Activated CD8-positive, alpha-beta T cell treated with anti-CD3 and anti-CD28 coated beads for 36 hours (primary cell): ENCODE measurements at regions not wholly inside any gene's neighbourhood (a gene's known extent, or its start where the extent isn't known, plus 50 kb on each side); places are given as distances from the start of the nearest gene placed in this dataset.

Source experiments
- ATAC-seq: fragments of 200-7000 bp; cut with Tn5 transposase; one replicate; pipeline ENCODE4 v1.10.0; 2021; ENCODE audit warnings: mild to moderate bottlenecking, moderate library complexity
- CTCF ChIA-PET: fragments of 350-600 bp; sonication (Branson Sonifier 250); formaldehyde crosslinking; loops from one replicate; lab custom pipeline; 2021; ENCODE audit warnings: antibody characterized with exemption; lab: Charles Lee
- POLR2A ChIA-PET: fragments of 350-600 bp; sonication (Branson Sonifier 250); formaldehyde crosslinking; loops from one replicate; lab custom pipeline; 2021; ENCODE audit warnings: antibody characterized with exemption; lab: Charles Lee
- DNase-seq: peaks from one replicate; pipeline ENCODE4 v3.0.0-alpha.2; 2020
- H3K27ac Mint-ChIP-seq: one replicate; pipeline ENCODE4 v1.8.0; 2021; ENCODE audit warnings: mild to moderate bottlenecking, mixed read lengths
- H3K27me3 Mint-ChIP-seq: one replicate; pipeline ENCODE4 v1.8.0; 2021; ENCODE audit warnings: mixed read lengths
- H3K36me3 Mint-ChIP-seq: one replicate; pipeline ENCODE4 v1.8.0; 2021; ENCODE audit warnings: low read depth, mixed read lengths
- H3K4me1 Mint-ChIP-seq: one replicate; pipeline ENCODE4 v1.8.0; 2021; ENCODE audit warnings: low read depth, mixed read lengths
- H3K4me3 Mint-ChIP-seq: one replicate; pipeline ENCODE4 v1.8.0; 2021; ENCODE audit warnings: mild to moderate bottlenecking, moderate library complexity, mixed read lengths
- H3K9me3 Mint-ChIP-seq: one replicate; pipeline ENCODE4 v1.8.0; 2021; ENCODE audit warnings: mixed read lengths
- intact Hi-C: fragments of 100-400 bp; cut with micrococcal nuclease; formaldehyde crosslinking; loops from one replicate; pipeline ENCODE4 v1.10.0; 2022
- TF ChIP-seq, protein P1 (sequence below): fragments of 200-600 bp; IDR thresholded peaks from one replicate; pipeline ENCODE4 v1.8.0; 2022; ENCODE audit warnings: antibody characterized with exemption, mild to moderate bottlenecking

DNA sequence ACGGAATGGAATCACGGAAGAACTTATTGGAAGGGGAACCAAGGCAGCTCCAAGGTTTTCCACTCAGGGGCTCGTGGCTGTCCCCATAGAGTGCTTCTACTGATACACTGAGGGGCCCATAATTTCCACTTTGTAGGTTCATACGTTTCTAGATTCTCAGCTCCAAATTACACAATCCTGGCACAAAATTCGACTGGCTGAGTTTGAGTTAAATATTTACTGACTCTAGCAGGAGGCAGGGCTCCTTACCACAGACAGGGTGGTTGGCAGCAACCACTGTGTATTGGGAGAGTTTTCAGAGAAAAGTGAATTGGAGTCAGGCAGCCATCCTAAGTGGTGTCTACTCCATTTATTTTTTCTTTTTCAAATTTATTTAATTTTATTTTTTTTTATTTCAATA lies 55.4 kb upstream of the SEC61G start:
- H3K4me3 Mint-ChIP-seq: no peak overlapping the region
- H3K27ac Mint-ChIP-seq: no peak overlapping the region
- CTCF ChIA-PET: no interaction called here
- no peaks in the 10 kb centered on the region for H3K4me1 Mint-ChIP-seq
- intact Hi-C loops: no loop called here
- peaks cover 4% of the 10 kb centered on the region for H3K27me3 Mint-ChIP-seq
- ATAC-seq: no peak
- DNase-seq: no peak
- no peaks in the 10 kb centered on the region for H3K9me3 Mint-ChIP-seq
- H3K36me3 Mint-ChIP-seq: no peaks in the 10 kb centered on the region
- TF ChIP-seq, protein P1, sequence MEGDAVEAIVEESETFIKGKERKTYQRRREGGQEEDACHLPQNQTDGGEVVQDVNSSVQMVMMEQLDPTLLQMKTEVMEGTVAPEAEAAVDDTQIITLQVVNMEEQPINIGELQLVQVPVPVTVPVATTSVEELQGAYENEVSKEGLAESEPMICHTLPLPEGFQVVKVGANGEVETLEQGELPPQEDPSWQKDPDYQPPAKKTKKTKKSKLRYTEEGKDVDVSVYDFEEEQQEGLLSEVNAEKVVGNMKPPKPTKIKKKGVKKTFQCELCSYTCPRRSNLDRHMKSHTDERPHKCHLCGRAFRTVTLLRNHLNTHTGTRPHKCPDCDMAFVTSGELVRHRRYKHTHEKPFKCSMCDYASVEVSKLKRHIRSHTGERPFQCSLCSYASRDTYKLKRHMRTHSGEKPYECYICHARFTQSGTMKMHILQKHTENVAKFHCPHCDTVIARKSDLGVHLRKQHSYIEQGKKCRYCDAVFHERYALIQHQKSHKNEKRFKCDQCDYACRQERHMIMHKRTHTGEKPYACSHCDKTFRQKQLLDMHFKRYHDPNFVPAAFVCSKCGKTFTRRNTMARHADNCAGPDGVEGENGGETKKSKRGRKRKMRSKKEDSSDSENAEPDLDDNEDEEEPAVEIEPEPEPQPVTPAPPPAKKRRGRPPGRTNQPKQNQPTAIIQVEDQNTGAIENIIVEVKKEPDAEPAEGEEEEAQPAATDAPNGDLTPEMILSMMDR: no peak
- POLR2A ChIA-PET: no interaction called here

DNA sequence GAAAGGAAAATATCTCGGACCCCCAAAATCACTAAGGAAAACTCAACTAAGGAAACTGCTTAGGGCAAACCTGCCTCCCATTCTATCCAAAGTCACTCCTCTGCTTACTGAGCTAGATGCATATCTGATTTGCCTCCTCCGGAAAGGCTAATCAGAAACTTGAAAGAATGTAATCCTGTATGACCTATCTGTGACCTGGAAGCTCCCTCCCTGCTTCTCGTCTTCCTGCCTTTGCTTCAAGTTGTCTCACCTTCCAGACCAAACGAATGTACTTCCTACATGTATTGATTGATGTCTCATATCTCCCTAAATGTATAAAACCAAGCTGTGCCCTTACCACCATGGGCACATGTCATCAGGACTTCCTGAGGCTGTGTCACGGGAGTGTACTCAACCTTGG lies 58.1 kb upstream of the SEC61G start:
- ATAC-seq: no peak
- TF ChIP-seq, protein P1: no peak
- intact Hi-C loops: no loop called here
- no peak for DNase-seq
- no peak overlapping the region for H3K4me3 Mint-ChIP-seq
- no peaks in the 10 kb centered on the region for H3K9me3 Mint-ChIP-seq
- peaks cover 8% of the 10 kb centered on the region for H3K27me3 Mint-ChIP-seq
- no peaks in the 10 kb centered on the region for H3K4me1 Mint-ChIP-seq
- H3K27ac Mint-ChIP-seq: no peak overlapping the region
- ChIA-PET CTCF (interaction anchor here (2.5 kb wide), 1 partner anchor 438 kb away, joined by 7 read pairs; no protein-coding TSS in a partner anchor), POLR2A (no interaction called here)
- H3K36me3 Mint-ChIP-seq: no peaks in the 10 kb centered on the region

DNA sequence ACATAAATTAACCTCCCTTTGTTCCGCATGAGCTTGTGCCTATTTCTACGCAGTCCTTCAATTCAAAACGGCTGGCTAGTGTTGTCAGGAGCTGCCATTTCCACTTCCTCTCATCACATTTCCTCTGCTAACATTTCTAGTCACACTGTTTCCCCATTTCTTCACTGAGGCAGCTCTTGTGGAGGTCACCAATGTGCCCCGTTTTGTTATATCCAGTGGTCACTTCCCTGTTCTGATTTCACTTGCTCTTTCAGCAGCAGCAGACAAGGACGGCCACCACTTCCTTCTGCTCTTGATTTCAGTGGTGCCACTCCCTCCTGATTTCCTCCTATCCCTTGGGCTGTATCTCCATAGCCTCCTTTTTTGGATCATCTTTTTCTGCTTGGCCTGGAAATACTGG lies 64.8 kb upstream of the SEC61G start:
- TF ChIP-seq, protein P1: no peak
- Mint-ChIP-seq H3K27ac (no peak overlapping the region), H3K9me3 (no peaks in the 10 kb centered on the region), H3K4me3 (no peak overlapping the region), H3K4me1 (no peaks in the 10 kb centered on the region), H3K36me3 (no peaks in the 10 kb centered on the region), H3K27me3 (peaks cover 25% of the 10 kb centered on the region)
- ATAC-seq (no peak), DNase-seq (no peak)
- ChIA-PET CTCF (no interaction called here), POLR2A (no interaction called here)
- intact Hi-C loops: no loop called here

DNA sequence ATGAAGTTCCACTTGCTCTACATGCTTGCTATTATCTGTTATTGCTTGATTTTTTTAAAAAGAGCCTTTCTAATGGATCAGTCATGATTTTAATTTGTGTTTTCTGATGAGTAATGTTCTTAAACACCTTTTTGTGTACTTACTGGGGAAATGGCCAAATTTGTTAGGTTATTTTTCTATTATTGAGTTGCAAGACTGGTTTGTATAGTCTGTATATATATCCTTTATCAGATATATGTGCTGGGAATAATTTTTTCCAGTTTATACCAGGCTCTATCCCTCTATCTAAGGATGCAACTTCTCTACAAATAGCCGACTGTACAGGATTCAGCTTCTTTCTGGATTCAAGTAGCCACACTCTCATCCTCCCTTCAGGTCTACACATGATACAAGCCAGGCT lies 65.6 kb upstream of the SEC61G start:
- DNase-seq (no peak), ATAC-seq (no peak)
- TF ChIP-seq, protein P1: no peak
- intact Hi-C loops: no loop called here
- no peaks in the 10 kb centered on the region for H3K36me3 Mint-ChIP-seq
- POLR2A ChIA-PET: no interaction called here
- peaks cover 2% of the 10 kb centered on the region for H3K9me3 Mint-ChIP-seq
- no peak overlapping the region for H3K27ac Mint-ChIP-seq
- H3K4me3 Mint-ChIP-seq: no peak overlapping the region
- no peaks in the 10 kb centered on the region for H3K4me1 Mint-ChIP-seq
- CTCF ChIA-PET: no interaction called here
- peaks cover 25% of the 10 kb centered on the region for H3K27me3 Mint-ChIP-seq

GRCh38 chr7:54825368-54825767 lies 66.4 kb upstream of the SEC61G start:
- POLR2A ChIA-PET: no interaction called here
- Mint-ChIP-seq H3K27ac (no peak overlapping the region), H3K4me1 (no peaks in the 10 kb centered on the region), H3K27me3 (peaks cover 23% of the 10 kb centered on the region), H3K4me3 (no peak overlapping the region), H3K9me3 (peaks cover 2% of the 10 kb centered on the region), H3K36me3 (no peaks in the 10 kb centered on the region)
- DNase-seq: no peak
- intact Hi-C loops: no loop called here
- no peak for ATAC-seq
- CTCF ChIA-PET: no interaction called here
- TF ChIP-seq, protein P1: no peak
